ENCODE measurements at regions not wholly inside any gene's neighbourhood (a gene's known extent, or its start where the extent isn't known, plus 50 kb on each side); places are given as distances from the start of the nearest gene placed in this dataset.

DNA sequence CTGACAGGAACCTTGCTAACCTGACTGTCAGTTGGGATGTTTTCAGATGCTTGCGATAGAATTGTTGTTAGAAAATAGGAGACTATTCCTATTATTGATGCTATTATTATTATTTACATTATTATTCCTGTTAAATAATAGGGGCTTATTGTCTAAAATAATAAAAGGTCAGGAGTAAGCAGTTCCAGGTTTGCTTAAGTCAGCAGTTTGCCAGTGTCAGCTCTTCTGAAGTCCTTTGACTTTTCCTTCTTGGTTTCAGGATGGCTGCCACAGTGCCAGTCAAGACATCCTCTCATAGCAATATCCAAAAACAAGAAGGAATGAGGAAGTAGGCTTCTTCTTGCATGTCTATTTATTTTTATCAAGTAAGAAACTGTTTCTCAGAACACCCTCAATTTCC is 141.7 kb upstream of the MARCHF11 start:
- Histone ChIP-seq H3K4me1 (ENCODE audit: control insufficient read depth in 1 of 2, insufficient read depth in 2 of 2, low read length in 2 of 2) (no peaks in the 10 kb centered on the region), H3K27ac (ENCODE audit: low read depth in 1 of 2, low read length in 2 of 2) (no peak overlapping the region), H3K27me3 (ENCODE audit: control insufficient read depth in 2 of 2, insufficient read depth in 2 of 2, low read length in 2 of 2) (no peaks in the 10 kb centered on the region), H3K9me3 (replicated peaks in 1 of 2; ENCODE audit: control insufficient read depth in 1 of 2, insufficient read depth in 1 of 2, low read length in 2 of 2) (peaks cover 0 to 4% of the 10 kb centered on the region in 2 donors), H3K36me3 (replicated peaks in 1 of 2; ENCODE audit: control insufficient read depth in 1 of 2, insufficient read depth in 2 of 2, low read length in 2 of 2) (no peaks in the 10 kb centered on the region), H3K4me3 (replicated peaks in 1 of 3; ENCODE audit: low read depth in 2 of 3, low read length in 3 of 3) (no peak overlapping the region), H2AFZ (ENCODE audit: insufficient read depth, low read depth, low read length, poor library complexity, severe bottlenecking) (no peak overlapping the region), H3K9ac (ENCODE audit: insufficient read depth, low read length, poor library complexity, severe bottlenecking) (no peak overlapping the region), H3K79me2 (ENCODE audit: insufficient read depth, low read length) (no peaks in the 10 kb centered on the region), H3K4me2 (replicated peaks; ENCODE audit: extremely low read depth, low read length, poor library complexity, severe bottlenecking) (no peak overlapping the region), H4K20me1 (ENCODE audit: insufficient read depth, low read length) (no peaks in the 10 kb centered on the region)
- Mint-ChIP-seq H3K4me3 (no peak overlapping the region), H3K4me1 (no peaks in the 10 kb centered on the region), H3K27ac (no peak overlapping the region), H3K27me3 (ENCODE audit: low read depth in 3 of 3) (no peaks in the 10 kb centered on the region), H3K36me3 (no peaks in the 10 kb centered on the region), H3K9me3 (peaks cover 0 to 7% (median 0%) of the 10 kb centered on the region in 7 donors)
- intact Hi-C loops (cut with micrococcal nuclease) = no loop called here
- DNase-seq = no peak
- TF ChIP-seq, protein P1, sequence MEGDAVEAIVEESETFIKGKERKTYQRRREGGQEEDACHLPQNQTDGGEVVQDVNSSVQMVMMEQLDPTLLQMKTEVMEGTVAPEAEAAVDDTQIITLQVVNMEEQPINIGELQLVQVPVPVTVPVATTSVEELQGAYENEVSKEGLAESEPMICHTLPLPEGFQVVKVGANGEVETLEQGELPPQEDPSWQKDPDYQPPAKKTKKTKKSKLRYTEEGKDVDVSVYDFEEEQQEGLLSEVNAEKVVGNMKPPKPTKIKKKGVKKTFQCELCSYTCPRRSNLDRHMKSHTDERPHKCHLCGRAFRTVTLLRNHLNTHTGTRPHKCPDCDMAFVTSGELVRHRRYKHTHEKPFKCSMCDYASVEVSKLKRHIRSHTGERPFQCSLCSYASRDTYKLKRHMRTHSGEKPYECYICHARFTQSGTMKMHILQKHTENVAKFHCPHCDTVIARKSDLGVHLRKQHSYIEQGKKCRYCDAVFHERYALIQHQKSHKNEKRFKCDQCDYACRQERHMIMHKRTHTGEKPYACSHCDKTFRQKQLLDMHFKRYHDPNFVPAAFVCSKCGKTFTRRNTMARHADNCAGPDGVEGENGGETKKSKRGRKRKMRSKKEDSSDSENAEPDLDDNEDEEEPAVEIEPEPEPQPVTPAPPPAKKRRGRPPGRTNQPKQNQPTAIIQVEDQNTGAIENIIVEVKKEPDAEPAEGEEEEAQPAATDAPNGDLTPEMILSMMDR (IDR thresholded peaks at IDR 0.05) = no peak
- WGBS (ENCODE audit: insufficient coverage) = no CpG with 5 or more reads among the region's 1 CpG

GRCh38 chr5:16315501-16315900 is 135.9 kb upstream of the MARCHF11 start:
- H3K27me3 ChIP-seq (ENCODE audit: control insufficient read depth in 2 of 2, insufficient read depth in 2 of 2, low read length in 2 of 2) = no peaks in the 10 kb centered on the region
- H3K4me1 ChIP-seq (ENCODE audit: control insufficient read depth in 1 of 2, insufficient read depth in 2 of 2, low read length in 2 of 2) = no peaks in the 10 kb centered on the region
- no peak overlapping the region for H2AFZ ChIP-seq (ENCODE audit: insufficient read depth, low read depth, low read length, poor library complexity, severe bottlenecking)
- DNase-seq = no peak
- Mint-ChIP-seq H3K4me1 (no peaks in the 10 kb centered on the region), H3K36me3 (no peaks in the 10 kb centered on the region), H3K27me3 (ENCODE audit: low read depth in 3 of 3) (peaks cover 0 to 2% (median 0%) of the 10 kb centered on the region in 3 donors), H3K27ac (no peak overlapping the region), H3K4me3 (no peak overlapping the region), H3K9me3 (peaks cover 0 to 9% (median 1%) of the 10 kb centered on the region in 7 donors)
- no peak overlapping the region for H3K9ac ChIP-seq (ENCODE audit: insufficient read depth, low read length, poor library complexity, severe bottlenecking)
- no peak overlapping the region for H3K27ac ChIP-seq (ENCODE audit: low read depth in 1 of 2, low read length in 2 of 2)
- TF ChIP-seq, protein P1 (IDR thresholded peaks at IDR 0.05) = no peak
- no peaks in the 10 kb centered on the region for H4K20me1 ChIP-seq (ENCODE audit: insufficient read depth, low read length)
- WGBS (ENCODE audit: insufficient coverage) = 40% methylated on average over 1 of the region's 2 CpGs
- H3K4me3 ChIP-seq (replicated peaks in 1 of 3; ENCODE audit: low read depth in 2 of 3, low read length in 3 of 3) = no peak overlapping the region
- H3K79me2 ChIP-seq (ENCODE audit: insufficient read depth, low read length) = no peaks in the 10 kb centered on the region
- intact Hi-C loops (cut with micrococcal nuclease) = no loop called here
- H3K9me3 ChIP-seq (replicated peaks in 1 of 2; ENCODE audit: control insufficient read depth in 1 of 2, insufficient read depth in 1 of 2, low read length in 2 of 2) = peaks cover 11 to 17% of the 10 kb centered on the region in 2 donors
- no peaks in the 10 kb centered on the region for H3K36me3 ChIP-seq (replicated peaks in 1 of 2; ENCODE audit: control insufficient read depth in 1 of 2, insufficient read depth in 2 of 2, low read length in 2 of 2)
- H3K4me2 ChIP-seq (replicated peaks; ENCODE audit: extremely low read depth, low read length, poor library complexity, severe bottlenecking) = no peak overlapping the region

Measured in CD14-positive monocyte (primary cell).